AG08395 (cell line): ENCODE measurements at regions not wholly inside any gene's neighbourhood (a gene's known extent, or its start where the extent isn't known, plus 50 kb on each side); places are given as distances from the start of the nearest gene placed in this dataset.

ENCODE experiments used
- DNase-seq: peaks from one replicate; pipeline ENCODE4 v3.0.0; 2012; ENCODE audit warnings: mixed read lengths, low spot score

DNA sequence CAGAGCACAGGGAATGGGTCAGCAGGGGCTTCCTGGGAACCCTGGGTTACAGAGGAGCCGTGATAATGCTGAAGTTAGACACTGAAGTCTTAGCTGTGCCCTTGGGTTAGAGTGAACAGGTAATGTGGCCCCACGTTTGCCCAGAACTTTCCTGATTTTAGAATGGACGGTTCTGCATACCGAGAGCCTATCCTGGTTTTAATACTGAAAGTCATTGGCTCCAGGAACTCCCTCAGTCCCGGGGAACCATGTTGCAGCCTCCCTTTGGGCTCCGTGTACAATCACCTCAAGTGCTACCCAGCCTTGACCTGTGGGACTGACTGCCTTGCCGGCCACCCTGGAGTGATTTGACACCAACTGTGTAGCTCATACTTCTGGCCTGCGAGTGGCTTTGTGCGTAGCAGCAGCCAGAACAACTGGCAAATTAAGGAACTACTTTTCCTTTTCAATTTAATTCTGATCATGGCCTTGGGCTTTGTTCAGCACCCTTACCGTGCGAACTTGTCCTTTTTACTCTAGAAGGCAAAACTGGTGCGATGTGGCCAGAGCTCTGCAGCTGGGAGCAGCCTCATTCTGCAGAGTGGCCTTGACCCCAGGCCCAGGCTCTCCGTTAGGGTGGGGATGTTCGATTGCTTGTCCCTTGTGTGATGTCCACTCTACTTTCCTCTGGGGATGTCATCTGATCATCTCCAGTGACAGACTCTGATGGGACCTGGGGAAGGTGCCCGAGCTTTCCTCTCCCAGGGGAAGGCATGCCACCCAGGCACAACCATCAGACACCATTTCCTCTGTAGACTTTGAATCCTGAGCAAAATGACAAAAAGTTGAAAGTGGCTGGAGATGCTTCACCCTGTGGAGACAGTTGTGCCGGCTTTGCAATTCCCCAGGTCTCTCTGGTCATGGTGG is 265.9 kb downstream of the GLRX3 start:
- no peak for DNase-seq

DNA sequence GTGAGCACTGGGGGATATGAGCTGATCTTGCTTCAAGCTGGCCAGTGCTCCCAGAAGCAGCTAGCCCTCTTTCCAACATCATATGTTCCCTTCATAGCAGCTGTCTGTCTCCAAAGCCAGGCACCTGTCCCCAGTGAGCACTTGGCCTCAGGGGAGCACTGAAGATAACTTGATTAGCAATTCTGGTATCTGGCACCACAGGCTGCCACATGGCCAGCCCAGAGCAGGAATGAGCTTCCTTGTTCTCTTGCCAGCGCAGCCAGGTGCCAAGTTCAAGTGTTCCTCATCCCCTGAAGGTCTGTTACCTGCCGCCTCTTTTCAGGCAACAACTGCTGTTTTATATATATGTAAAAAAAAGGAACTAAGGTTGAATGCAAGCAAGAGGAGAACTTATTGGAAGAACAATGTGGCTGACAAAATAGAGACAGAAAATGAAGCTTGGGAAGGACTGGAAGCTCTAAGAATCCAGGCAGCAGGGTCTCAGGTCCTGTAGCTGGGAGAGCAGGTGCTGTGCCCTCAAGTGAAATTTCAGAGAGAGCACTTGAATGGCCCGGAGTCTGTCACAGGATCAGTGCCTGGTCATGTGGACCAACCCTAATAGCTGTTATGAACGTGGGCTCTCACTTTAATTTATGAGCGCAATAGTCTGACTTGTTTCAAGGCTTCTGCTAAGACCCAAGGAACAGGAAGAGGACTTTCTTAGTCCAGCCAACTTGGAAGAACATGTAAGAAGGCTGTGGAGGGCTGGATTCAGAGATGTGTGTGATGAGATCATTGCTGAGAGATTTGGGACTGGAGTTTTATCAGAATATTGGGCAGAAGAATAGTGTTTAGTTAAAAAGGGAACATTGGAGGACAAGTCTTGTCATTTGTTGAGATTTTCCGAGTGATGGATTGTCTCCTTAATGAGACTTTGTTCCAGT is 267.2 kb downstream of the GLRX3 start:
- no peak for DNase-seq

DNA sequence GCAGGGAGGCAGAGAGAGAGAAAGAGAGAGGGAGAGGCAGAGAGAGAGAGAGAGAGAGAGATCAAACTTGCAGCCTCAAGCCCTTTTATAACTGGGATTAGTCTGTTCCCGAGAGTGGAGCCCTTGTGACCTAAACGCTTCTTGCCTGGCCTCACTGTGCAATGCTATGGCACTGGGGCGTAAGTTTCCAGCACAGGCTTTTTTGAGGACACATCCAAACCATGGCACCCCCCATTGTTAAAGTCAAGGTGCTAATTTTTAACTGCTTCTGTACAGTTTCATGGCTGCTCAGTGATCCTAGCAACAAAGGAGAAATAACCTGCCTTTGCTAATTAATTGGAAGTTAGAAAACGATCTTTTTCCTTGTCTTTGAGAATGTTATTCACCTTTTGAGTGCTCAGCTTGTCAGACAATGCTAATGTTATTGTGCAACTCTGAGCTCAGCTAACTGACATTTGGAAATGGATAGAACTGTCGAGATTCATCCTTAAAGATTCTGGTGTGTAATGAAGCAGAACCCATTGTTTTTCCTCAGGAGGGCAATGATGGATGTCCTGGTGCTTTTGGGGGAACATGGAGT is 268.4 kb downstream of the GLRX3 start:
- no peak for DNase-seq

DNA sequence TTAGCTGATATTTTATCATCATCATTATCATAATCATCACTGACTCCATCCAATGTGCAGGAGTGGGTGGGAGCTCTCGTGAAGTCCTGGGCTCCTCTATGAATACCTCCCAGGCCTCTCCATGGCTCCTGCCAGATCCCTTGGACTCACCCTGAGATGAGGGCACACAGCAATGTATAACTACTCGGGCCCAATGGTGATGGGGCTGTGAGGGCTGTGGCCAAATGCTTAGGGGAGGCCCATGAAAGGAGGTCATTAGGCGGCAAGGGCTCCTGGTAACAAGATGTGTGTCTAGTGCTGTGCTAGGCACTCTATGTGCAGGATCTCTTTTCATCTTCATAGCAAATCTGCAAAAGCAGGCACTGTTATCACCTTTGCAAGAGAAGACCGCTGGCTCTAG is 270.9 kb downstream of the GLRX3 start:
- DNase-seq: no peak

DNA sequence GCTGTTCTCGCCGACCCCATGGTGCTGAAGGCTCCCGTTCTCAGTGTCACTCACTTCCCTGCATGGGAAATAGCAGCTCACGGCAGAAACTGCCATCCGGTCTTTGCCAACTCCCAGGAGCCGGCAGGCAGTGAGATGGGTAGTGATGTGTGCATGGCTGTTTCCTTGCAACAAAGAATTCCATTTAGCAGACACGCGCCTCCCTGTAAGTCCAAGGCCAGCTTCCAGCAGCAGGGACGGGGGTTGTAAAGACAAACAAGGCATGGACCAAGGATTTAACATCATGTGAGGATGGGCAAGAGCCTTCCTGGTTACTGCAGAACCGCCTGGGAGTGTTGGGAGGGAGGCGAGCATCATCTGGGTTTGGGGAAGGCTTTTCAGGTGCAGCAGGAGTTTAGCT is 273.1 kb downstream of the GLRX3 start:
- no peak for DNase-seq

DNA sequence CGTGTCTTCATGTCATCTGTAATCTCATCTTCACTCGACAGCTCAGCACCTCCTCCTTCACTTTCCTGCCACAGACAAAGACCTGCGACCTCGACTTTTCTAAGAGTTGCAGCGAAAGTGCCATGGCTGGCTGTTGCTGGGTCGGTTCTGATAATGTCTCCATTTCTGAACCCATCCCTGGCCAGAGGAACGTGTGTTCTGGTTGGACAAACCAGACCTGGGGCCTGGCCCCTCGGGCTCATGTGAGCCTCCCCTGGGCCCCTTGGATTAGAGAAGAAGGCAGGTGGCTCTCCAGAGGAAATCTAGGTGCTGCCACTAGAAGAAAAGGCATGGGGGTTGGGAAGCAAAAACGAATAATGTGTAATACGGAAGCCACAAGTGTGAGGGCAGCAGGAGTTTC is 273.7 kb downstream of the GLRX3 start:
- DNase-seq: no peak

DNA sequence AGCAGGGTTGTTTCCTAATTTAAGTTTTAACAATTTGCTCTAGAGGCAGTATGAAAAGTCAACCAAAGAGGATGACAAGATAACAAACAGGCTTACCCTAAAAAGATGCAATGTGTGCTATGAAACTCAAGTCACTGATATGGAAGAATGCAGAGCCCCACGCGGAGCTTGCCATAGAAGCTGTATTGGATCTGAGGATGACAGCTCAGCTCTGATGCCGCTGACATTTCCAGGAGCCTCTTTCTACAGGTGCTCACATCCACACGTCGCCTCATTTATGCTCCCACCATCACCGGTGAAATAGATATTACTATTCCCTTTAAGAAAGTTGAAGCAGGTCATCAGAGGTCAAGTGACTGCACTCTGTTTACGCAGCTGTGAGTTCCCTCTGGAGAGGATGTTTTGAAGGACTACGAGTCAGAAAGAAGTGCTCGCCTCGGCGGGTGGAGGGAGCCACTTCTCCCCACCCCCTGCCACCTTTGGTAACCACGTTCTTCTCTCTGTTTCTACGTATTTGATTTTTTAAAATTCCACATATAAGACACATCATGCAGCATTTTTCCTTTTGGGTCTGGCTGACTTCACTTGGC is 275.4 kb downstream of the GLRX3 start:
- no peak for DNase-seq

DNA sequence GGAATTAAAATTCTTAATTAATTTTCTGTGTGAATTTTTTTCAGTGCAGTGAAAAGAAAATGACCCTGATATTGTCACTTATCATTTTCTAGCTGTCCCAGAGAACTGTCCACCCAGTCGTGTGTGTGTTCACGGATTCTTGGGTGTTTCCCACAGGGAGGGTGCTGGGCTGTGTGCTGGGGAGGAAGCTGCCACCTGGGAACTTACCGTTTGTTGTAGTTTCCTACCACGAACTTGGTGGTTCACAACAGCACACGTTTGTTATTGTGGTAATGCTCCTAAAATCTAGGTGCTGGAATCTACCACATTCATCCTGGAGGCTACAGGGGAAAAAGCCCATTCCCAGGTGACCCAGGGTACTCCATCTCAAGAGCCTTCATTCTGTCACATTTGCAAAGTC is 276.1 kb downstream of the GLRX3 start:
- no peak for DNase-seq

DNA sequence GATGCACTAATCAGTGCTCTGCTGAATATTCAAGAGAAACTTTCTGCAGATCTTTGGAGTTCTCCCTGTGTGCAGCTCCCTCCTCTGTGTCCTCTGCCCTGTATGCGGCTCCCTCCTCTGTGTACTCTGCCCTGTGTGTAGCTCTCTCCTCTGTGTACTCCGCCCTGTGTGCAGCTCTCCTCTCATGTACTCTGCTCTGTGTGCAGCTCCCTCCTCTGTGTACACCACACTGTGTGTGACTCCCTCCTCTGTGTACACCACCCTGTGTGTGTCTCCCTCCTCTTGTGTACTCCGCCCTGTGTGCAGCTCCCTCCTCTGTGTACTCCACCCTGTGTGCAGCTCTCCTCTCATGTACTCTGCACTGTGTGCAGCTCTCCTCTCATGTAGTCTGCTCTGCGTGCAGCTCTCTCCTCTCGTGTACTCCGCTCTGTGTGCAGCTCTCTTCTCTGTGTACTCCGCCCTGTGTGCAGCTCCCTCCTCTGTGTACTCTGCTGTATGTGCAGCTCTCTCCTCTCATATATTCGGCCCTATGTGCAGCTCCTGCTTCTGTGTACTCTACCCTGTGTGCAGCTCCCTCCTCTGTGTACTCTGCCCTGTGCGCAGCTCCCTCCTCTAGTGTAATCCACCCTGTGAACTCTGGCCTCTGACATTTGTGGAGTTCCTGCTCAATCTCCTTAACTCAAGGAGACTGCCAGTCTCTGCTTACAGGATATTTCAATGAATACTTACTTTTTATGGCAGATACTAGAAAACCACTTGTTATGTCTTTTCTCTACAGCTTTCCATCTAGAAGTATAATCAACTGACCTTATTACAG is 280.4 kb downstream of the GLRX3 start:
- no peak for DNase-seq

DNA sequence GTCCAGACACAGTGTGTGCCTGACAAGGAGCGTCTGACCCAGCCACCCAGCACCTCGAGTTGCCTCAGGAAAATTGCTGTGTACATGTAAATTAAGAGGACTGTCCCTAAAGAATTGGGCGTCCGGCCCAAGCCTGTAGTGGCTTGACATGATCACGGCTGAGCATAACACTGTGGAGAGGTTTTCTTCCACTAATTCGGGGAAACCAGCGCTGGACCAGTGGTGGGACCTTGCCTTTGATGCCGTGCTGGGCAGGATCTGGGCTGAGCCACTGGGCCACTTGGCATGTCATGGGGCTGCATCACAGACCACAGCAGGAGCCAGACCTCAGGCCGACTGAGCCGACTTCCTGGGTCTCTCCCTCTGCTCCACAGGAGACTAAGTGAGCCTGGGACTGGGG is 282.5 kb downstream of the GLRX3 start:
- DNase-seq: no peak

DNA sequence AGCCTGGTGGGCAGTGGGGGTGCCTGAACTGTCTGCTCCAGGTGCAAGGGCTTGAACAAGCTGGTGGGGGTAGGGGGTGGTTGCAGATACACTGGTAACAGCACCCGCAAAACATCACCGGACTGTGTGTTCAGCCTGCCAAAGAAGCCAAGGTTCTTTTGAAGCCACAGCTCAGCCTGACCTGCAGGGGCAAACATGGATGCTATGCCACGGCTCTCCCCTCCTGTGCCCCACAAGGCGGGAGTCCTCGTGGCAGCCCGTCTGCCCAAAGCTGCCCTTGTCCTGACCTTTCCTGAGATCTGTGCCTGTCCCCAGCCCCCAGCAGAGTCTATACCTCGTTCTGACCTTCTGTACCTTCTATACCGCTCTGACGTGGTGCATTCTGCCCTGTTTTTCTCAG is 285.7 kb downstream of the GLRX3 start:
- no peak for DNase-seq

DNA sequence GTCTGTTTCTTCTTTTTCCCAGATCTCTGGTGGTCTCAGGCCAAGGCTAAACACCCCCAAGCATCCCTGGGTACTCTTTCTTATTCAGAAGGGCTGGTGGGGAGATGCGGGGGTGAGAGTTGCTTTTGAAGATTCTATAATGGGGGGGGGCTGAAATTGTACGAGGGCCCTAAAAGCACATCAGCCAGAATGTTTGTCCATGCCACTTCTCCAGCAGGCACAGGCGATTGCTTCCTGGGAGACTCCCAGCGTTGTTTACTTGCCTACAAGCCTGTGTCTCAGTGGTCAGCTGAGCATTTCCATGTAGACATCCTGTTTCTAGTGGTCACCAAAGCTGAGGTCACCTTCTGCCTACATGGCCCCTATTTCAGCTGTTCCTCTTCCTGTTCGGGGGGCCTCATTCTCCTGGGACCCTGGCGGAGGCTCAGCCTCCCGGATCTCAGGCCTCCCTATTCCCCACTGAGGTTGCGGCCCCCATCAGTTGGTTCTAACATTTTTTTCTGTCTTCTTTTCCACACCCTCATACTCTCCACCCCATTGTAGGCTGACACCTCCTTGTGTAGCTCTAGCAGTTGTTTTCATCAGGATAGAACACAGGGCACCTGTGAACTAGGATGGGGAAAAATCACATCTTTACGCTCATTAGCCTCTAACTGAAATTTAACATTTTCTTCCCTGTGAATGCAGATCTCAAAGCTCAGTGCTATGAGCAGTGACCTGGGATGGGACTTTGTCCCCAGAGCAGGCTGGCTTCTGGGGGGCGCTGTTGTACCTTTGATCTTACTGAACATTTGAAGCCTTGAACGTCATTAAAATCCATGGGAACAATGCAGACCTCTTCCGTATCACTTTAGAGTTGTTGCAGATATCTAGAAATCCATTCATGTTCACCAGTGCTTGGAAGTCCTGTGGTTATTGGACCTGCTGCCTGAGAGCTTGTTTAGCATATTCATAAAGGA is 286.5 kb downstream of the GLRX3 start:
- DNase-seq: no peak

DNA sequence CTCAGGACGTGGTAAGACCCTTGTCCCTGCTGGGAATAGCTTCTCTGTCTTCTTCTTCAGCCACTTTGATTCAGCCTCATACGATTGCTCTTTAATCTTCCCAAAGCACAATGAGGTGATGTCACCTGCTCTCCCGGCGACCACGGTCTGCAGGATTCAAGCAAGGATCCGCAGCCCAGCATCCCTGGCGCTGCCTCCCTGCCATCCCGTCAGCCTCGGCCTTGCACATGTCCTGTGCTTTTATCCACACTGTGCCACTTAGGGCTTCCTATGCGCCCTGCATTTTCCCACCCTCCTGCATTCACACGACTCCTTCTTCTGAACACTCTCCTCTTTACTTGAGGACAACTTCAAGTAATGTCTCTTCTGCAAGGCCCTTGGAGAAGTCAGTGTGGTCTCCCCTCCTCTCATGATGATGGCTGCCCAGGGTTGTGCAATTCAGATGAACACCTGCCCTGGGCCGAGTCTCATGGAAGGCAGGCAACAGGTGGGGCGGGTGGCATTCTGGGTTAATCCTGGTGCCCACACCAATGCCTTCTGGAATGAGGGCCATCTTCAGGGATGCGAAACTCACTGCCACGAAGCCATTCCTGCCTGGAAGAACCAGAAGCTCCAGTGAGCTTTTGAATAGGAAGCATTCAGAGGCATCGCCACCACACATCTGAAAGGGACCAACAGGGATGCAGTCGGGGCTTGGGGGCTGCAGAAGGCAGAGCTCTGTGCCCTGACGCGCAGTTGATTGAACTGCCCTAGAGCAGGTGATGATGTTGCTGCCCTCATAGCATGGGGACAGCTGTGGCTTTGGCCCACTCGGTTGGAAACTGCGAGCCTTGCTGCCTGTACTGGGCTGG is 287.5 kb downstream of the GLRX3 start:
- no peak for DNase-seq

DNA sequence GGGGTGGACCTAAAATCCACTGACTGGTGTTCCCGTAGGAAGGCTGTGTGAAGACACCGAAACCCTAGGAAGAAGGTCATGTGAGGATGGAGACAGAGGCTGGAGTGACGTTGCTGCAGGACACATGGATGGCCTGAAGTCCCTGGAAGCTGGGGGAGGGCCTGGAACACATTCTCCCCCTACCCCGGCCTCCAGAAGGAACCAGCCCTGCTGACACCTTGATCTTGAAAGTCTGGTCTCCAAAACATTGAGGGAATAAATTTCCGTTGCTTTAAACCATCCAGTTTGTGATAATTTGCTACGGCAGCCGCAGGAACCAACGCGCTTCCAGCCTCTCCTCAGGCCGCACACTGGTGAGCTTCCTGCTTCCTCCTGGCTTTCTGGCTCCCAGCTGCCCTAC is 288.2 kb downstream of the GLRX3 start:
- DNase-seq: no peak

DNA sequence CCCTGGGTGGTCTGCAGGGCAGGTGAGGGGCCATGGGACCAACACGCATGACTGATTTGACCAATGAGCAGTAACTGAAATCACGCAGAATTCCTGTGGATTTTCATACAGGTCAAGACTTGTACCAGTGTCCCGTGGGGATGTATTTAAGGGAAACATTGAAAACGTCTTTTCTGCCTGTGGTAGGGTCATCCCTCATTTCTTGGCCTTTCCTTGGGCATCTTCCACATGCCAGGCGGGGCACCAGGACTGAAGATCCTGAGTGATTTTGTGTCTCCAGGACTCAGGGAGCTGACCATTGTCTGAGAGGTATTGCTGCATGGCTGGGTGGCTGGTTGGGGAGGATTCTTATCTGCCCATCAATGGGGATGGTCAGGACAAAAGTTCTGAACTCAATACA is 289.0 kb downstream of the GLRX3 start:
- DNase-seq: no peak

DNA sequence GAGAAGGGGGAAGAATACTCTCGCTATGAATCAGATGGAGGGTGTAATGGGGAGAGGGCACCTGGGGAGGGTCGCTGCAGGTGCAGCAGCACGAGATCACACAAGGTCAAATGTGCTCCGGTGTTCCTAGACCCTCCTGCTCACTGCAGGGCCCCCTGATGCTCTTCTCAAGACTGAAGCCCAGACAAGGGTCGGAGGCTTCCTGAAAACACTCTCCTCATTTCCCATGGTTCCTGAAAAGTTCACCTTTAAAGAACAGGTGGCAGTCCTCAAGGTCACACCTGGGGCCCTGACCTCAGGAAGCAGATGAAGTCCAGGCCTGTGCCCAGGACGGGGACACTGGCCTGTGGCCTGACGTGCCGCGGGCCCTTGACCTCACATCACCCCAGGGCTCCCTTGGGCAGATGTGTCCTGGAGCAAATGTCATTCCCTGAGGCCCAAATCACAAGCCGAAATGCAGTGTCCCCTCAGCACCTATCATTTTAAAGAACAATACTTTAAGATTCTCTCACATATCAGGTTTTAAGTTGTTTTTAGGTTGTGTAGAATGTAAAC is 289.8 kb downstream of the GLRX3 start:
- DNase-seq: no peak

DNA sequence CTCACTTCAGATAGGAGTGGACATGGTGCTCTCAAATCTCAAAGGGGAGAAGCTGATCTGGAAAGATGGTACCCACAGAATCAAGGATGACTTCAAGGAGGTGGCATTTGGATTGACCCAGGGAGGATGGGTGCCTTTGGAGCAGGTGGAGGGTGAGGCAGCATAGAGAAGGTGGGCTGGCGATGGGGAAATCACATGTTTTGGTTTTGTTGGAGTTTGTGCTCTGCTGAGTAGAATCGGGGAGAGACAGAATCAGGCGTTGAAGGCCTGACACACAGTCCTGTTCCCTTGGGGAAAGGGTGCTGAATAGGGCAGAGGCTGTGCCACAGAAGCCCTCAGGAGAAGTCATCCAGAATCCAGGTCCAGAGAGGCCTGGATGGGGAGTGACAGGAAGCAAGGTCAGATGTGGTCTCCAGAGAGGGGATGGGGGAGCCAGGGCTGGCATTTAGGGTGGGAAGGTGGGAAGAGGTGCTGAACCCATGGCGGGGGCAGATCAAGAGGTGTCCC is 291.1 kb downstream of the GLRX3 start:
- DNase-seq: no peak

DNA sequence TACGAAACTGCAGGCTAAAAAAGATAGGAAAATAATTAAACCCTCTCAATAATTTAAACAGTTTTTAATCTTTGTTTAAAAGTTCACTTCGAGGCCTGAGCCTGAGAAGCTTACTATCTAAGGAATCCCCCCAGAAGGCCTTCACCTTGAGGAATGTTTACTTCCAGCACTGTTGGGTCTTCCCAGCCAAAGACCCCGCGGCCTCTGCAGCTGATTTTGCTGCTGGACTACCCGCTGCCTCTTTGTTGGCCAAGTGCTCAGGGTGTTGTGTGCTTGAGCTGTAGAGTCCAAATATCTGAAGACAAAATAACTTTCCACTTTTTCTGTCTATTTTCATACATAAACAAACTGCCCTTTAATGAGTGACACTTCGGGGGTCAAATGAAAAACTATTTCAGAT is 292.7 kb downstream of the GLRX3 start:
- DNase-seq: no peak

DNA sequence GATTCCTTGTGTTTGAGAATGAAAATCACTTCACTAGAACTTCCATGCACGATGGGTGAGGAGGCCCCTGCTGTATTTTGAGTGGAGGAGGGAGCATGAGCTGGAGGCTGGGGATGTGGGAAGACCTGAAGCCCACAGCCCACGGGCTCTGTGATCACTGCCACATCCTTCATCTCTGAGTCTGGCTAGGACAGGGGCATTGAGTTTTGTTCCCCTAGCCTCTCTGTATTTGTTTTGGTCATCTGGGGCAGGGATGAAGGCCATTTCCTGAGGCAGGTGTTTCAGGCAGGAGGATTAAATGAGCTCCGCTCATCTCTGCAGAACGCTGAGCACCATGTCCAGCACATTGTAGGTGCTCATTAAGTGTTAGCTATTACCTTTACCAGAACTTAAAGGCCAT is 293.6 kb downstream of the GLRX3 start:
- DNase-seq: no peak
